ENCODE measurements at regions not wholly inside any gene's neighbourhood (a gene's known extent, or its start where the extent isn't known, plus 50 kb on each side); places are given as distances from the start of the nearest gene placed in this dataset.
"Not testable (repeated sequence)": the region's sequence is repeated elsewhere in the genome, so short reads cannot be mapped to it uniquely, and the experiment has no call there.

- H3K27me3 ChIP-seq (ENCODE audit: control insufficient read depth in 2 of 2, insufficient read depth in 2 of 2, low read length in 2 of 2); H3K4me3 Mint-ChIP-seq; H3K9ac ChIP-seq (ENCODE audit: insufficient read depth, low read length, poor library complexity, severe bottlenecking); DNase-seq; H3K4me1 ChIP-seq (ENCODE audit: control insufficient read depth in 1 of 2, insufficient read depth in 2 of 2, low read length in 2 of 2); H3K36me3 ChIP-seq (replicated peaks in 1 of 2; ENCODE audit: control insufficient read depth in 1 of 2, insufficient read depth in 2 of 2, low read length in 2 of 2); H3K36me3 Mint-ChIP-seq; H3K27me3 Mint-ChIP-seq (ENCODE audit: low read depth in 3 of 3); H3K4me3 ChIP-seq (replicated peaks in 1 of 3; ENCODE audit: low read depth in 2 of 3, low read length in 3 of 3); H3K79me2 ChIP-seq (ENCODE audit: insufficient read depth, low read length); H3K4me2 ChIP-seq (replicated peaks; ENCODE audit: extremely low read depth, low read length, poor library complexity, severe bottlenecking); H3K4me1 Mint-ChIP-seq; intact Hi-C loops (cut with micrococcal nuclease); H3K27ac ChIP-seq (ENCODE audit: low read depth in 1 of 2, low read length in 2 of 2); H2AFZ ChIP-seq (ENCODE audit: insufficient read depth, low read depth, low read length, poor library complexity, severe bottlenecking); H3K27ac Mint-ChIP-seq; H4K20me1 ChIP-seq (ENCODE audit: insufficient read depth, low read length); H3K9me3 Mint-ChIP-seq: not testable (repeated sequence)
- no CpG with 5 or more reads among the region's 24 CpGs for WGBS (ENCODE audit: insufficient coverage)
- peaks cover 0 to 10% of the 10 kb centered on the region in 2 donors for H3K9me3 ChIP-seq (replicated peaks in 1 of 2; ENCODE audit: control insufficient read depth in 1 of 2, insufficient read depth in 1 of 2, low read length in 2 of 2)
These were observed 87.3 kb downstream of the POTEH start for GRCh38 chr22:15777150-15777549.

DNA sequence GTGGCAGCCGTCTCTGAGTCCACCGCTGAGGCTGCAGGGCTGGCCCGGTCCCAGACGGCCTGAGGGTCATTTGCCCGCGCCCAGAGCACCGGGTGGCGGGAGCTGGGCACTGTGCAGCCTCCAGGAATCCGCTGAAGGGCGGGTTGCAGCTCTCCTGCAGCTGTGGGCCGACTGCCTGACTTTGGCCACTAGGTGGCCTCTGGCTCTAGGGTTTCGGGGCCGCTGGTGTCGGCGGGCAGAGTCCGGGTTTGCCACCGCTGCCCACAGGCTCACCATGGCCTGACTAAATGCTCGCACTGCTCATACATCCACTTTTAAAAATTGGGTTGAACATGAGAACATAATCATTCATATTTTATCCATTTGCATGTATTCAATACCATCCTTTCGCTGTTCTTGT is 87.7 kb downstream of the POTEH start:
- H3K9me3 Mint-ChIP-seq; H3K27ac Mint-ChIP-seq; H3K27ac ChIP-seq (ENCODE audit: low read depth in 1 of 2, low read length in 2 of 2); H3K27me3 ChIP-seq (ENCODE audit: control insufficient read depth in 2 of 2, insufficient read depth in 2 of 2, low read length in 2 of 2); intact Hi-C loops (cut with micrococcal nuclease); H3K4me2 ChIP-seq (replicated peaks; ENCODE audit: extremely low read depth, low read length, poor library complexity, severe bottlenecking); DNase-seq; H3K4me1 ChIP-seq (ENCODE audit: control insufficient read depth in 1 of 2, insufficient read depth in 2 of 2, low read length in 2 of 2); H3K36me3 Mint-ChIP-seq; H3K36me3 ChIP-seq (replicated peaks in 1 of 2; ENCODE audit: control insufficient read depth in 1 of 2, insufficient read depth in 2 of 2, low read length in 2 of 2); H3K79me2 ChIP-seq (ENCODE audit: insufficient read depth, low read length); H3K4me1 Mint-ChIP-seq; H3K9me3 ChIP-seq (replicated peaks in 1 of 2; ENCODE audit: control insufficient read depth in 1 of 2, insufficient read depth in 1 of 2, low read length in 2 of 2); H3K9ac ChIP-seq (ENCODE audit: insufficient read depth, low read length, poor library complexity, severe bottlenecking); H3K27me3 Mint-ChIP-seq (ENCODE audit: low read depth in 3 of 3); H2AFZ ChIP-seq (ENCODE audit: insufficient read depth, low read depth, low read length, poor library complexity, severe bottlenecking); H3K4me3 Mint-ChIP-seq; H4K20me1 ChIP-seq (ENCODE audit: insufficient read depth, low read length); H3K4me3 ChIP-seq (replicated peaks in 1 of 3; ENCODE audit: low read depth in 2 of 3, low read length in 3 of 3): not testable (repeated sequence)
- no CpG with 5 or more reads among the region's 19 CpGs for WGBS (ENCODE audit: insufficient coverage)

GRCh38 chr22:15778366-15778765 is 88.5 kb downstream of the POTEH start:
- H3K27ac ChIP-seq (ENCODE audit: low read depth in 1 of 2, low read length in 2 of 2); H3K9me3 Mint-ChIP-seq; DNase-seq; H3K9ac ChIP-seq (ENCODE audit: insufficient read depth, low read length, poor library complexity, severe bottlenecking); H3K27ac Mint-ChIP-seq; H3K9me3 ChIP-seq (replicated peaks in 1 of 2; ENCODE audit: control insufficient read depth in 1 of 2, insufficient read depth in 1 of 2, low read length in 2 of 2); H3K4me3 ChIP-seq (replicated peaks in 1 of 3; ENCODE audit: low read depth in 2 of 3, low read length in 3 of 3); H3K4me3 Mint-ChIP-seq; H3K36me3 ChIP-seq (replicated peaks in 1 of 2; ENCODE audit: control insufficient read depth in 1 of 2, insufficient read depth in 2 of 2, low read length in 2 of 2); H3K79me2 ChIP-seq (ENCODE audit: insufficient read depth, low read length); H4K20me1 ChIP-seq (ENCODE audit: insufficient read depth, low read length); intact Hi-C loops (cut with micrococcal nuclease); H3K27me3 Mint-ChIP-seq (ENCODE audit: low read depth in 3 of 3); H3K4me1 ChIP-seq (ENCODE audit: control insufficient read depth in 1 of 2, insufficient read depth in 2 of 2, low read length in 2 of 2); H3K27me3 ChIP-seq (ENCODE audit: control insufficient read depth in 2 of 2, insufficient read depth in 2 of 2, low read length in 2 of 2); H2AFZ ChIP-seq (ENCODE audit: insufficient read depth, low read depth, low read length, poor library complexity, severe bottlenecking); H3K36me3 Mint-ChIP-seq; H3K4me1 Mint-ChIP-seq; H3K4me2 ChIP-seq (replicated peaks; ENCODE audit: extremely low read depth, low read length, poor library complexity, severe bottlenecking): not testable (repeated sequence)
- no CpG with 5 or more reads among the region's 6 CpGs for WGBS (ENCODE audit: insufficient coverage)

- H4K20me1 ChIP-seq (ENCODE audit: insufficient read depth, low read length); H3K9me3 ChIP-seq (replicated peaks in 1 of 2; ENCODE audit: control insufficient read depth in 1 of 2, insufficient read depth in 1 of 2, low read length in 2 of 2); H3K9me3 Mint-ChIP-seq; H3K27ac Mint-ChIP-seq; intact Hi-C loops (cut with micrococcal nuclease); DNase-seq; H3K79me2 ChIP-seq (ENCODE audit: insufficient read depth, low read length); H2AFZ ChIP-seq (ENCODE audit: insufficient read depth, low read depth, low read length, poor library complexity, severe bottlenecking); H3K4me3 Mint-ChIP-seq; H3K27me3 Mint-ChIP-seq (ENCODE audit: low read depth in 3 of 3); H3K4me3 ChIP-seq (replicated peaks in 1 of 3; ENCODE audit: low read depth in 2 of 3, low read length in 3 of 3); H3K9ac ChIP-seq (ENCODE audit: insufficient read depth, low read length, poor library complexity, severe bottlenecking); H3K36me3 Mint-ChIP-seq; H3K4me1 Mint-ChIP-seq; H3K27me3 ChIP-seq (ENCODE audit: control insufficient read depth in 2 of 2, insufficient read depth in 2 of 2, low read length in 2 of 2); H3K4me1 ChIP-seq (ENCODE audit: control insufficient read depth in 1 of 2, insufficient read depth in 2 of 2, low read length in 2 of 2); H3K4me2 ChIP-seq (replicated peaks; ENCODE audit: extremely low read depth, low read length, poor library complexity, severe bottlenecking); H3K36me3 ChIP-seq (replicated peaks in 1 of 2; ENCODE audit: control insufficient read depth in 1 of 2, insufficient read depth in 2 of 2, low read length in 2 of 2); H3K27ac ChIP-seq (ENCODE audit: low read depth in 1 of 2, low read length in 2 of 2): not testable (repeated sequence)
- WGBS (ENCODE audit: insufficient coverage): no CpG with 5 or more reads among the region's 1 CpG
These were observed 91.8 kb downstream of the POTEH start for GRCh38 chr22:15781652-15782051.
